ENCODE measurements at regions not wholly inside any gene's neighbourhood (a gene's known extent, or its start where the extent isn't known, plus 50 kb on each side); places are given as distances from the start of the nearest gene placed in this dataset.
"Not testable (repeated sequence)": the region's sequence is repeated elsewhere in the genome, so short reads cannot be mapped to it uniquely, and the experiment has no call there.

DNA sequence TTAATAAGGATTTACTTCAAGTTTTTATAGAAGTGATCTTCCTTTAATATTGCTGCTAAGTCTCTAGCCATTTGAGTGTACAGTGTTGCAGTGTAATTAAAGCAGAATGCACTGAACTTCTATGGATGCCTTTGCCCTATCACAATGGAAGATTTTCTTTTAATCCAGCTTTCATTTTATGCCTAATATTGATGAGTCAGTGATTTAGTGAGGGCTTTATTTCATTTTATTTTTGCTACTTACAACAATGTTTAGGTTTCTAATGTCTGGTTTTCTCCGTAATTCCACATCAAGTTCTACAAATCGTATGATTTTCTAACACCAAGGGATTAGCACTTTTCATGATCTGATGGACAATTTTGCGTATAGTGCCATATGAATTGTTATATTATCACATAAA is 504.1 kb downstream of the PCDH11X start:
- peaks cover 1% of the 10 kb centered on the region for H3K9me3 Mint-ChIP-seq (ENCODE audit: low read depth)
- no peaks in the 10 kb centered on the region for H3K27me3 Mint-ChIP-seq (ENCODE audit: low read depth)
- no peaks in the 10 kb centered on the region for H3K4me1 Mint-ChIP-seq (ENCODE audit: low read depth)
- H3K36me3 Mint-ChIP-seq (ENCODE audit: low read depth) = no peaks in the 10 kb centered on the region
- no peak overlapping the region for H3K4me3 Mint-ChIP-seq (ENCODE audit: unreplicated experiment)
- TF ChIP-seq, protein P1, sequence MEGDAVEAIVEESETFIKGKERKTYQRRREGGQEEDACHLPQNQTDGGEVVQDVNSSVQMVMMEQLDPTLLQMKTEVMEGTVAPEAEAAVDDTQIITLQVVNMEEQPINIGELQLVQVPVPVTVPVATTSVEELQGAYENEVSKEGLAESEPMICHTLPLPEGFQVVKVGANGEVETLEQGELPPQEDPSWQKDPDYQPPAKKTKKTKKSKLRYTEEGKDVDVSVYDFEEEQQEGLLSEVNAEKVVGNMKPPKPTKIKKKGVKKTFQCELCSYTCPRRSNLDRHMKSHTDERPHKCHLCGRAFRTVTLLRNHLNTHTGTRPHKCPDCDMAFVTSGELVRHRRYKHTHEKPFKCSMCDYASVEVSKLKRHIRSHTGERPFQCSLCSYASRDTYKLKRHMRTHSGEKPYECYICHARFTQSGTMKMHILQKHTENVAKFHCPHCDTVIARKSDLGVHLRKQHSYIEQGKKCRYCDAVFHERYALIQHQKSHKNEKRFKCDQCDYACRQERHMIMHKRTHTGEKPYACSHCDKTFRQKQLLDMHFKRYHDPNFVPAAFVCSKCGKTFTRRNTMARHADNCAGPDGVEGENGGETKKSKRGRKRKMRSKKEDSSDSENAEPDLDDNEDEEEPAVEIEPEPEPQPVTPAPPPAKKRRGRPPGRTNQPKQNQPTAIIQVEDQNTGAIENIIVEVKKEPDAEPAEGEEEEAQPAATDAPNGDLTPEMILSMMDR (IDR thresholded peaks at IDR 0.05) = no peak
- no peak overlapping the region for H3K27ac Mint-ChIP-seq (ENCODE audit: unreplicated experiment)
- no peak for DNase-seq (ENCODE audit: low spot score)

DNA sequence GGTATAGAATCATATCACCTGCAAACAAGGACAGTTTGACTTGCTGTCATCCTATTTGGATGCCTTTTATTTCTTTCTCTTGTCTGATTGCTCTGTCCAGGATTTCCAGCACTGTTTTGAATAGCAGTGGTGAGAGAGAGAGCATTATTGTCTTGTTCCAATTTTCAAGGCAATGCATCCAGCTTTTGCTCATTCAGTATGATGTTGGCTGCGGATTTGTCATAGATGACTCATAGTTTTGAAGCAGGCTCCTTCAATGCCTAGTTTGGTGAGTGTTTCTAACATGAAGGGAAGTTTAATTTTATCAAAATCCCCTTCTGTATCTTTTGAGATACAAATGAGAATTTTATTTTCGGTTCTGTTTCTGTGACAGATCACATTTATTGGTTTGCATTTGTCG is 518.9 kb downstream of the PCDH11X start:
- not testable (repeated sequence) for H3K4me3 Mint-ChIP-seq (ENCODE audit: unreplicated experiment); DNase-seq (ENCODE audit: low spot score); H3K36me3 Mint-ChIP-seq (ENCODE audit: low read depth); H3K4me1 Mint-ChIP-seq (ENCODE audit: low read depth); H3K9me3 Mint-ChIP-seq (ENCODE audit: low read depth); H3K27me3 Mint-ChIP-seq (ENCODE audit: low read depth); H3K27ac Mint-ChIP-seq (ENCODE audit: unreplicated experiment)

DNA sequence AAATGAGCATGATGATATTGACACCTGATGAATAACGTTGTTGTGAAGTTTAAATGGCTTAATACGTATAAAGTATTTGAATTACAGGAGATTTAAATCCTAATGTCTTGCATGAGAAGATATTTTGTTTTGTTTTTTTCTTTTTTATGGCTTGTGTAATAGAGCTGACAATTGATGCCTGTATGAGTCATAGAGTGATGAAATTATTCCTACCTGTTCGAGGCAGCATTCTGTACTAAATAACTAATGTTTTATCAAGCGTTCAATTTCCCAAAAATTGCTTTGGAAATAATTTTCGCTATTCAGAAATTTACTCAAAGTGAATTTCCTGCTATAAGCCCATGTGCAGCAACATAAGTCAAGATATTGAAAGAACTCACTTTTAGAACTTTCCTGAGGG is 554.0 kb downstream of the PCDH11X start:
- H3K36me3 Mint-ChIP-seq (ENCODE audit: low read depth); H3K27ac Mint-ChIP-seq (ENCODE audit: unreplicated experiment); H3K9me3 Mint-ChIP-seq (ENCODE audit: low read depth); DNase-seq (ENCODE audit: low spot score); H3K27me3 Mint-ChIP-seq (ENCODE audit: low read depth); H3K4me1 Mint-ChIP-seq (ENCODE audit: low read depth); H3K4me3 Mint-ChIP-seq (ENCODE audit: unreplicated experiment): not testable (repeated sequence)

DNA sequence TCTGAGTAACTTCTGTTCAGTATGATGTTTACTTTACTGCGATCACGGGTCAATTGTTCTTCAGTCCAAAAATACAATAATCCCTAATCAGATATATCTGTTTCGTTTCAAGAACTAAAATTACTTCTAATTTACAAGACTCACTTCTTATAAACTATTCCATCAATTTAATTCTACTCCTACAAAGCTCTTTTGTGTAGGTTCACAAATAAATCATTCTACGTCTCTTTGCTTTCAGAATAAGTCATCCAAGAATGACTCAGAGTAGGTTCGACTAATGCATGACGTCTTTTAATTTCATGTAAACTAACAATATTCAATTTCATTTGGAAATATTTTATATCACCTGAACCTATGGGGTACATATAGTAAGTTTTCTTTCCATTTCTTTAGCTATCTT is 571.9 kb downstream of the PCDH11X start:
- H3K27ac Mint-ChIP-seq (ENCODE audit: unreplicated experiment); H3K4me3 Mint-ChIP-seq (ENCODE audit: unreplicated experiment); H3K9me3 Mint-ChIP-seq (ENCODE audit: low read depth); H3K27me3 Mint-ChIP-seq (ENCODE audit: low read depth); H3K4me1 Mint-ChIP-seq (ENCODE audit: low read depth); DNase-seq (ENCODE audit: low spot score); H3K36me3 Mint-ChIP-seq (ENCODE audit: low read depth): not testable (repeated sequence)

DNA sequence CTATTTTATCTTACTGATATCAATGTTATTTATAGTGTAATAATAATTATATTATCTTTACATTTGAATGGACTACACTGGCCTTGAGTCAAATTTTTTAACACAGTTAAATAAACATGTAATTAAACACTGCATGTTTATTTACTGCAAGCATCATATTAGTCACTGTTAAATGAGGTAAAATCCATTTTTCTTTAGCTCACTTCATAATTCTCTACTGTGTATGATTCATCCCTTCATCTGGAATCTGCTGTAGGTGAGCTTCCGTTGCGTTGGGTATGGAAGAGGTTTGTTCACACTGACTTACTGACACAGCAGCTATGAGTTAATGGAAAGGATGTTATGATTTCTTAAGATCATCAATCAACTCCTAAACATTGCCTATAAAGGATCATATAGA is 572.3 kb downstream of the PCDH11X start:
- Mint-ChIP-seq H3K27ac (ENCODE audit: unreplicated experiment) (no peak overlapping the region), H3K9me3 (ENCODE audit: low read depth) (no peaks in the 10 kb centered on the region), H3K4me3 (ENCODE audit: unreplicated experiment) (no peak overlapping the region), H3K27me3 (ENCODE audit: low read depth) (no peaks in the 10 kb centered on the region), H3K36me3 (ENCODE audit: low read depth) (no peaks in the 10 kb centered on the region), H3K4me1 (ENCODE audit: low read depth) (no peaks in the 10 kb centered on the region)
- TF ChIP-seq, protein P1 (IDR thresholded peaks at IDR 0.05) = no peak
- no peak for DNase-seq (ENCODE audit: low spot score)
